CD4-positive, alpha-beta T cell treated with Interleukin-21 for 1 hour (primary cell): ENCODE measurements at regions not wholly inside any gene's neighbourhood (a gene's known extent, or its start where the extent isn't known, plus 50 kb on each side); places are given as distances from the start of the nearest gene placed in this dataset.
"Not testable (repeated sequence)": the region's sequence is repeated elsewhere in the genome, so short reads cannot be mapped to it uniquely, and the experiment has no call there.

Experiments
- DNase-seq: peaks from one replicate; pipeline ENCODE4 v3.0.0-alpha.2; 2020

- DNase-seq: no peak
Observed at GRCh38 chr3:176149567-176149966, 1047.7 kb downstream of the TBL1XR1 start.

GRCh38 chr3:176147251-176147650 is 1050.0 kb downstream of the TBL1XR1 start:
- no peak for DNase-seq

- DNase-seq: no peak
Observed at GRCh38 chr3:176141837-176142236, 1055.4 kb downstream of the TBL1XR1 start.

GRCh38 chr3:176120507-176120906 is 1076.8 kb downstream of the TBL1XR1 start:
- DNase-seq: no peak

- no peak for DNase-seq
Observed at GRCh38 chr3:176119826-176120225, 1077.5 kb downstream of the TBL1XR1 start.

- no peak for DNase-seq
Observed at GRCh38 chr3:176106380-176106779, 1090.9 kb downstream of the TBL1XR1 start.

GRCh38 chr3:176097027-176097426 is 1100.3 kb downstream of the TBL1XR1 start:
- DNase-seq: no peak

GRCh38 chr3:176093892-176094291 is 1103.4 kb downstream of the TBL1XR1 start:
- DNase-seq: not testable (repeated sequence)

- DNase-seq: no peak
Observed at GRCh38 chr3:176090727-176091126, 1106.6 kb downstream of the TBL1XR1 start.

- DNase-seq: no peak
Observed at GRCh38 chr3:176088962-176089383, 1108.3 kb downstream of the TBL1XR1 start.

GRCh38 chr3:176087066-176087697 is 1110.1 kb downstream of the TBL1XR1 start:
- no peak for DNase-seq

GRCh38 chr3:176079785-176080184 is 1117.5 kb downstream of the TBL1XR1 start:
- DNase-seq: no peak

- DNase-seq: no peak
Observed at GRCh38 chr3:176078906-176079305, 1118.4 kb downstream of the TBL1XR1 start.

- no peak for DNase-seq
Observed at GRCh38 chr3:176075491-176075890, 1121.8 kb downstream of the TBL1XR1 start.

- no peak for DNase-seq
Observed at GRCh38 chr3:176075046-176075445, 1122.2 kb downstream of the TBL1XR1 start.

- no peak for DNase-seq
Observed at GRCh38 chr3:176074096-176074495, 1123.2 kb downstream of the TBL1XR1 start.

- no peak for DNase-seq
Observed at GRCh38 chr3:176071943-176072342, 1125.3 kb downstream of the TBL1XR1 start.

GRCh38 chr3:176068750-176069149 is 1128.5 kb downstream of the TBL1XR1 start:
- DNase-seq: no peak

GRCh38 chr3:176058856-176059255 is 1138.4 kb downstream of the TBL1XR1 start:
- no peak for DNase-seq

GRCh38 chr3:176055836-176056235 is 1141.4 kb downstream of the TBL1XR1 start:
- no peak for DNase-seq

- no peak for DNase-seq
Observed at GRCh38 chr3:176051766-176052165, 1145.5 kb downstream of the TBL1XR1 start.

- no peak for DNase-seq
Observed at GRCh38 chr3:176046703-176047102, 1150.6 kb downstream of the TBL1XR1 start.

GRCh38 chr3:176041812-176042211 is 1155.5 kb downstream of the TBL1XR1 start:
- DNase-seq: no peak

GRCh38 chr3:176041185-176041584 is 1156.1 kb downstream of the TBL1XR1 start:
- no peak for DNase-seq

GRCh38 chr3:176037636-176038035 is 1159.6 kb downstream of the TBL1XR1 start:
- DNase-seq: no peak
